ENCODE measurements at regions not wholly inside any gene's neighbourhood (a gene's known extent, or its start where the extent isn't known, plus 50 kb on each side); places are given as distances from the start of the nearest gene placed in this dataset.
"Not testable (repeated sequence)": the region's sequence is repeated elsewhere in the genome, so short reads cannot be mapped to it uniquely, and the experiment has no call there.

- FAIRE-seq, result not testable (repeated sequence)
Observed at GRCh38 chr1:189718147-189718795, 759.4 kb downstream of the BRINP3 start.

GRCh38 chr1:189726806-189727205, 750.9 kb downstream of the BRINP3 start:
- no peak for FAIRE-seq

- FAIRE-seq, result no peak
Observed at GRCh38 chr1:189751311-189751710, 726.4 kb downstream of the BRINP3 start.

GRCh38 chr1:189752461-189752995, 725.1 kb downstream of the BRINP3 start:
- FAIRE-seq, result no peak

- FAIRE-seq, result not testable (repeated sequence)
Observed at GRCh38 chr1:189755100-189755499, 722.6 kb downstream of the BRINP3 start.

GRCh38 chr1:189764391-189765320, 713.0 kb downstream of the BRINP3 start:
- FAIRE-seq, result no peak

GRCh38 chr1:189769448-189769847, 708.2 kb downstream of the BRINP3 start:
- FAIRE-seq, result no peak

GRCh38 chr1:189774721-189775287, 702.9 kb downstream of the BRINP3 start:
- no peak for FAIRE-seq

- no peak for FAIRE-seq
Observed at GRCh38 chr1:189775343-189775742, 702.3 kb downstream of the BRINP3 start.

GRCh38 chr1:189779034-189779433, 698.6 kb downstream of the BRINP3 start:
- no peak for FAIRE-seq

- no peak for FAIRE-seq
Observed at GRCh38 chr1:189782295-189782694, 695.4 kb downstream of the BRINP3 start.

GRCh38 chr1:189783456-189783855, 694.2 kb downstream of the BRINP3 start:
- FAIRE-seq, result no peak

GRCh38 chr1:189786761-189787160, 690.9 kb downstream of the BRINP3 start:
- FAIRE-seq, result no peak

- no peak for FAIRE-seq
Observed at GRCh38 chr1:189787201-189787600, 690.5 kb downstream of the BRINP3 start.

- FAIRE-seq, result no peak
Observed at GRCh38 chr1:189790335-189790734, 687.3 kb downstream of the BRINP3 start.

- no peak for FAIRE-seq
Observed at GRCh38 chr1:189803364-189803763, 674.3 kb downstream of the BRINP3 start.

GRCh38 chr1:189804352-189804751, 673.3 kb downstream of the BRINP3 start:
- no peak for FAIRE-seq

GRCh38 chr1:189805735-189806134, 671.9 kb downstream of the BRINP3 start:
- FAIRE-seq, result no peak

GRCh38 chr1:189810639-189811038, 667.0 kb downstream of the BRINP3 start:
- FAIRE-seq, result not testable (repeated sequence)

GRCh38 chr1:189811960-189812359, 665.7 kb downstream of the BRINP3 start:
- no peak for FAIRE-seq

- FAIRE-seq, result no peak
Observed at GRCh38 chr1:189816558-189816957, 661.1 kb downstream of the BRINP3 start.

GRCh38 chr1:189819751-189820150, 657.9 kb downstream of the BRINP3 start:
- FAIRE-seq, result no peak

- FAIRE-seq, result no peak
Observed at GRCh38 chr1:189821833-189822232, 655.8 kb downstream of the BRINP3 start.
